Fibroblast of villous mesenchyme (primary cell): ENCODE measurements at regions not wholly inside any gene's neighbourhood (a gene's known extent, or its start where the extent isn't known, plus 50 kb on each side); places are given as distances from the start of the nearest gene placed in this dataset.

Experiments used
- DNase-seq: peaks from one replicate; pipeline ENCODE4 v3.0.0-alpha.2; 2010; ENCODE audit warnings: low read depth
- H3K4me3 ChIP-seq: 2 replicates; pipeline ENCODE4 v1.5.1; 2011; ENCODE audit warnings: low read depth, mild to moderate bottlenecking, low read length
- TF ChIP-seq, protein P1 (sequence below): IDR thresholded peaks from 2 replicates; pipeline ENCODE4 v1.5.1; 2012; ENCODE audit warnings: low read depth, mild to moderate bottlenecking, low read length; ENCODE audit not compliant: insufficient read depth

DNA sequence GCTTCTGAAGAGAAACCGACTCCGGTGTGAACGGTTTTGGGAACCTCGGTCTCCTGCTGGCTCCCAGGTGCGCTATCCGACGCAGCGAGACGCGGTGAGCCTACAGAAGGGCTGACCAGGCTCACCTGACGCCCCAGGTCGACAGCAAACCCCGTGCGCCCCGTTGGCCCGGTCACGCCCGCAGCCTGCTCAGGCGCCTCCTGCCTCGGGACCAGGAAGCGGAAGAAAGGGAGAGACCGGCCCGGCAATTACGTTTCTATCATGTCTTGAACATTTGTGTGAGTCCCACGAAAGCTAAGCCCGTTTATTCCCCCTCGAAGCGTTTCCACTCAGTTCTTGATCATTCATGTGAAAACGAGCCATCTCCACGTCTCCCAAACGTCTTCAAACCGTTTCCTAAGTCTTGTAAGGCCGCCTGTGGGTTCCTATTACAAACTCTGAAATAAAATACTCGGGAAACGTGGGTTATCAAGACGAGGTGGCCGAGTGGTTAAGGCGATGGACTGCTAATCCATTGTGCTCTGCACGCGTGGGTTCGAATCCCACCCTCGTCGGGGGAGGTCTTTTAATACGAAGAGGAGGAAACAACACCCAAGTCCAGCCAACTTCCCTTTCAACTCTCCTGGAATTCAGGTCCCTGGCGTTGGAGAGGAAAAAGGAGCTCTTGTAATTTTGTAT, 150.5 kb upstream of the PRSS16 start:
- H3K4me3 ChIP-seq = peak overlapping the region; percentile 62
- TF ChIP-seq, protein P1, sequence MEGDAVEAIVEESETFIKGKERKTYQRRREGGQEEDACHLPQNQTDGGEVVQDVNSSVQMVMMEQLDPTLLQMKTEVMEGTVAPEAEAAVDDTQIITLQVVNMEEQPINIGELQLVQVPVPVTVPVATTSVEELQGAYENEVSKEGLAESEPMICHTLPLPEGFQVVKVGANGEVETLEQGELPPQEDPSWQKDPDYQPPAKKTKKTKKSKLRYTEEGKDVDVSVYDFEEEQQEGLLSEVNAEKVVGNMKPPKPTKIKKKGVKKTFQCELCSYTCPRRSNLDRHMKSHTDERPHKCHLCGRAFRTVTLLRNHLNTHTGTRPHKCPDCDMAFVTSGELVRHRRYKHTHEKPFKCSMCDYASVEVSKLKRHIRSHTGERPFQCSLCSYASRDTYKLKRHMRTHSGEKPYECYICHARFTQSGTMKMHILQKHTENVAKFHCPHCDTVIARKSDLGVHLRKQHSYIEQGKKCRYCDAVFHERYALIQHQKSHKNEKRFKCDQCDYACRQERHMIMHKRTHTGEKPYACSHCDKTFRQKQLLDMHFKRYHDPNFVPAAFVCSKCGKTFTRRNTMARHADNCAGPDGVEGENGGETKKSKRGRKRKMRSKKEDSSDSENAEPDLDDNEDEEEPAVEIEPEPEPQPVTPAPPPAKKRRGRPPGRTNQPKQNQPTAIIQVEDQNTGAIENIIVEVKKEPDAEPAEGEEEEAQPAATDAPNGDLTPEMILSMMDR = no peak
- DNase-seq = peak; percentile 59

DNA sequence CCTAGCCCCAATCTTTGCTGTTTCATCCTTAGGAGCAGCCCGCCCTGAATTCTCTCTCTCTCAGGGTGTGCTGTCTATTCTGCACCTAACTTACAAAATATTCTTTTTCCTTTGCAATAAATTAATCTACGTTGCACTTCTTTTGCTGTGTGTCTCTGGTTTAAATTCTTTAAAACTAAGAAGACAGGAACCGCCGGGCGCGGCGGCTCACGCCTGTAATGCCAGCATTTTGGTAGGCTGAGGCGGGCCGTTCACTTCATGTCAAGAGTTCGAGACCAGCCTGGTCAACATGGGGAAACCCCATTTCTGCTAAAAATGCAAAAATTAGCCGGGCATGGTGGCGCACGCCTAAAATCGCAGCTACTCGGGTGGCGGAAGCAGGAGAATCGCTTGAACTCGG, 148.5 kb upstream of the PRSS16 start:
- H3K4me3 ChIP-seq = no peak overlapping the region
- DNase-seq = no peak
- TF ChIP-seq, protein P1 = no peak

DNA sequence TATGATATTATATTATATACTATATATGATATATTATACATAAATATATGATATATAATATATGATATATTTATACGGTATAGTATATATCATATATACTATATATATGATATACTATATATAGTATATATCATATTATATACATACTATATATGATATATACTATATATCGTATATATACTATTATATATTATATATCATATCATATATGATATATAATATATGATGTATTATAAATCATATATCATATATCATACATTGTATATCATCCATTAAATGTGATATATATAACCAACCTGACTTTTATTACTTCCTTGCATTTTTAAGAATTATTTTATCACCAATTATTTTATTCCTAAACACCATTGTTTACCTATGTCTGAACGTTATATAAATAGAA, 146.6 kb upstream of the PRSS16 start:
- no peak for DNase-seq
- TF ChIP-seq, protein P1 = no peak
- H3K4me3 ChIP-seq = no peak overlapping the region

DNA sequence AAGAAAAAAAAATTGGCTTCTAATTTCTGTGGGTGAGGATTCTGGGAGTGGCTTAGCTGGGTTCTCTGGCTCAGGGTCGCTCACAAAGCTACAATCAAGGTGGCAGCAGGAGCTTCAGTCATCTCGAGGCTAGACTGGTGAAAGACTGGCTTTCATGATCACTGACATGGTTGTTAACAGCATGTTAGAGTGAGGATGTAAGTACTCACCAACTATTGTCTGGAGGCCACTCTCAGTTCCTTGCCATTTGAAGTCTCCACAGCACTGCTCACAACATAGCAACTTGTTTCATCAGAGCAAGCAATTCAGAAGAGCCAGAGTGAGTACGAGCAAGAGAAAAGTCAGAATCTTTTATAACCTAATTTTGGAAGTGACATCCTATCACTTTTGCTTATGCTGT, 145.7 kb upstream of the PRSS16 start:
- TF ChIP-seq, protein P1 = no peak
- DNase-seq = no peak
- no peak overlapping the region for H3K4me3 ChIP-seq

DNA sequence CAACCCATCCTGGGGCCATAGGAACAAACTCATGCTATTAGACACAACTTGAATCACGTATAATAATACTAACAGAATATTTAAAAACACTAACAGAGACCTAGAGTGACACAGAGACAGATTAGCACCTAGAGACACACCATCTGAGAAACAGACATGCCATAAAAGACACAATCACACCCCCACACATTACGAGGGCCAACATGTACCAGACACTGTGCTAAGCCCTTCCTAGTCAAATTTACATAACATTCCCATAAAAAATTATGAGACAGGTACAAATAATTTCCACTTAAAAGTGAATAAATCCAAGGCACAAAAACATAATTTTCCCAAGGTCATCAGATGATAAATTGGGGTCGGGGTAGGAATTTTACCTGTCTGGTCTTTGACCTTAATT, 141.1 kb upstream of the PRSS16 start:
- DNase-seq = no peak
- TF ChIP-seq, protein P1 = no peak
- H3K4me3 ChIP-seq = no peak overlapping the region

DNA sequence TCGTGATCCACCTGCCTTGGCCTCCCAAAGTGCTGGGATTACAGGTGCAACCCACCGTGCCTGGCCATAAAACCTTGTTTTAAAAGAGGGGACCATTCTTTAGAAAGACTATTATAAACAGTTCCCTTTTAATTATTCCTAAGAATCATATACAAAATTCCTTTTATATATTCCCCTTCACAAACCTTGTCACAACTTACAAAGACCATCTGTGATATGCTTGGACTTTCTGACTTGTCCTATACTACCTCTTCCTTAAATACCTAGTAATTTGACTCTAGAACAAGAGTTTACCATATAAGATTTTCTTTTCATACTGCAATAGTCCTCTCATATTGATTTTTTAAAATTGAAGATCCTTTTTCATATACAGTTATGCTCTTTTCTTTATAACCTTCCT, 135.8 kb upstream of the PRSS16 start:
- TF ChIP-seq, protein P1 = no peak
- no peak for DNase-seq
- H3K4me3 ChIP-seq = no peak overlapping the region

DNA sequence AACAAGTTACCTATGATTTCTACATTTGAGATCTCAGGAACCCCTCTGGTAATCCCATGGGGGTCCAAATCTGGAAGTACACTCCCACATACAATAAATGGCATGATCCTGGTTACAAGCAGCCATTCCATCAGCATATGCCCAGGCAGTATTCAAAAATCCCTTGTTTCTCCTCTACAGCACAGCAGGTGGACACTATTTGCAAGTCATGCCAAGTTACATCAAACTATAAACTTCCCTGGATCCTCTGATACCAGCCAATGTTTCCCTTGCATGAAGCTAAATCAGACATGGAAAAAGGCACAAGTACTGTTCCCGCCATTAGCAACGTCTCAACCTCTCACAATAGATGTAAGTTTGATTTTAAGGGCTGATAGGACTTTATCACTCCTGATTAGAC, 134.5 kb upstream of the PRSS16 start:
- no peak for DNase-seq
- TF ChIP-seq, protein P1 = no peak
- no peak overlapping the region for H3K4me3 ChIP-seq
